ENCODE measurements at regions not wholly inside any gene's neighbourhood (a gene's known extent, or its start where the extent isn't known, plus 50 kb on each side); places are given as distances from the start of the nearest gene placed in this dataset.
"Not testable (repeated sequence)": the region's sequence is repeated elsewhere in the genome, so short reads cannot be mapped to it uniquely, and the experiment has no call there.

- H3K4me3 Mint-ChIP-seq; H3K36me3 Mint-ChIP-seq (ENCODE audit: low read depth); H3K27ac Mint-ChIP-seq; H3K4me1 Mint-ChIP-seq (ENCODE audit: low read depth); H3K27me3 Mint-ChIP-seq (ENCODE audit: low read depth): not testable (repeated sequence)
- H3K9me3 Mint-ChIP-seq: peaks cover 15% of the 10 kb centered on the region
Measured at GRCh38 chr13:87561580-87561979, 109.6 kb upstream of the SLITRK5 start.

GRCh38 chr13:87570669-87571068 is 100.5 kb upstream of the SLITRK5 start:
- no peaks in the 10 kb centered on the region for H3K9me3 Mint-ChIP-seq
- H3K27me3 Mint-ChIP-seq (ENCODE audit: low read depth): no peaks in the 10 kb centered on the region
- no peaks in the 10 kb centered on the region for H3K36me3 Mint-ChIP-seq (ENCODE audit: low read depth)
- H3K27ac Mint-ChIP-seq: no peak overlapping the region
- H3K4me1 Mint-ChIP-seq (ENCODE audit: low read depth): no peaks in the 10 kb centered on the region
- no peak overlapping the region for H3K4me3 Mint-ChIP-seq

GRCh38 chr13:87582399-87582798 is 88.8 kb upstream of the SLITRK5 start:
- Mint-ChIP-seq H3K27ac (no peak overlapping the region), H3K27me3 (ENCODE audit: low read depth) (no peaks in the 10 kb centered on the region), H3K4me1 (ENCODE audit: low read depth) (no peaks in the 10 kb centered on the region), H3K4me3 (no peak overlapping the region), H3K36me3 (ENCODE audit: low read depth) (no peaks in the 10 kb centered on the region), H3K9me3 (peaks cover 17% of the 10 kb centered on the region)

GRCh38 chr13:87590518-87590917 is 80.7 kb upstream of the SLITRK5 start:
- H3K27me3 Mint-ChIP-seq (ENCODE audit: low read depth): no peaks in the 10 kb centered on the region
- no peaks in the 10 kb centered on the region for H3K36me3 Mint-ChIP-seq (ENCODE audit: low read depth)
- H3K4me1 Mint-ChIP-seq (ENCODE audit: low read depth): no peaks in the 10 kb centered on the region
- no peak overlapping the region for H3K27ac Mint-ChIP-seq
- H3K4me3 Mint-ChIP-seq: no peak overlapping the region
- H3K9me3 Mint-ChIP-seq: peaks cover 8% of the 10 kb centered on the region

GRCh38 chr13:87604437-87604836 is 66.7 kb upstream of the SLITRK5 start:
- not testable (repeated sequence) for H3K27ac Mint-ChIP-seq; H3K27me3 Mint-ChIP-seq (ENCODE audit: low read depth); H3K4me3 Mint-ChIP-seq; H3K9me3 Mint-ChIP-seq; H3K36me3 Mint-ChIP-seq (ENCODE audit: low read depth); H3K4me1 Mint-ChIP-seq (ENCODE audit: low read depth)

- H3K27me3 Mint-ChIP-seq (ENCODE audit: low read depth): no peaks in the 10 kb centered on the region
- no peak overlapping the region for H3K4me3 Mint-ChIP-seq
- H3K27ac Mint-ChIP-seq: no peak overlapping the region
- H3K36me3 Mint-ChIP-seq (ENCODE audit: low read depth): no peaks in the 10 kb centered on the region
- H3K9me3 Mint-ChIP-seq: peaks cover 8% of the 10 kb centered on the region
- H3K4me1 Mint-ChIP-seq (ENCODE audit: low read depth): no peaks in the 10 kb centered on the region
Measured at GRCh38 chr13:87607266-87607665, 63.9 kb upstream of the SLITRK5 start.

GRCh38 chr13:87614276-87614675 is 56.9 kb upstream of the SLITRK5 start:
- H3K9me3 Mint-ChIP-seq: no peaks in the 10 kb centered on the region
- H3K4me3 Mint-ChIP-seq: no peak overlapping the region
- no peaks in the 10 kb centered on the region for H3K4me1 Mint-ChIP-seq (ENCODE audit: low read depth)
- no peaks in the 10 kb centered on the region for H3K27me3 Mint-ChIP-seq (ENCODE audit: low read depth)
- H3K36me3 Mint-ChIP-seq (ENCODE audit: low read depth): no peaks in the 10 kb centered on the region
- no peak overlapping the region for H3K27ac Mint-ChIP-seq
